PFSK-1 (cell line): ENCODE measurements at regions not wholly inside any gene's neighbourhood (a gene's known extent, or its start where the extent isn't known, plus 50 kb on each side); places are given as distances from the start of the nearest gene placed in this dataset.

ENCODE experiments used
- POLR2AphosphoS5 ChIP-seq: IDR thresholded peaks from 2 replicates; pipeline ENCODE4 v1.6.1; 2012; ENCODE audit warnings: low read depth, mild to moderate bottlenecking, control low read depth, low read length, moderate library complexity
- REST ChIP-seq, 2 experiments: IDR thresholded peaks; 2 replicates each; pipeline versions ENCODE4 v1.6.1 to v1.8.0; 2011 to 2012; ENCODE audit warnings: low read depth in 2 of 2, low read length in 2 of 2, control low read depth in 1 of 2, inconsistent platforms in 1 of 2, mild to moderate bottlenecking in 1 of 2, moderate library complexity in 1 of 2; ENCODE audit not compliant: insufficient read depth in 1 of 2
- SIN3A ChIP-seq: IDR thresholded peaks from 2 replicates; pipeline ENCODE4 v1.6.1; 2012; ENCODE audit warnings: mild to moderate bottlenecking, low read length, moderate library complexity, borderline replicate concordance; ENCODE audit not compliant: insufficient read depth
- TAF1 ChIP-seq: IDR thresholded peaks from 2 replicates; pipeline ENCODE4 v1.6.1; 2012; ENCODE audit warnings: low read length, control low read depth, borderline replicate concordance; ENCODE audit not compliant: insufficient read depth

- no peak for TF ChIP-seq TAF1
- no peak for TF ChIP-seq POLR2AphosphoS5
- TF ChIP-seq SIN3A, result no peak
- TF ChIP-seq REST (IDR thresholded peaks at IDR 0.05; ENCODE audit: insufficient read depth in 1 of 2, low read depth in 2 of 2, low read length in 2 of 2), result no peak
Measured at GRCh38 chr5:57839437-57840079, 356.9 kb upstream of the ACTBL2 start.
